IgD-negative memory B cell (primary cell): ENCODE measurements at regions not wholly inside any gene's neighbourhood (a gene's known extent, or its start where the extent isn't known, plus 50 kb on each side); places are given as distances from the start of the nearest gene placed in this dataset.
A peak's percentile ranks its signal among the peaks of the same experiment; 100 is the strongest.

ENCODE experiments used
- H3K27ac Mint-ChIP-seq, 3 donors: one replicate each; pipeline ENCODE4 v1.8.0; 2020 to 2022; ENCODE audit warnings: mild to moderate bottlenecking in 3 of 3, mixed read lengths in 3 of 3, moderate library complexity in 1 of 3
- H3K27me3 Mint-ChIP-seq: one replicate; pipeline ENCODE4 v1.8.0; 2021; ENCODE audit warnings: mixed read lengths
- H3K36me3 Mint-ChIP-seq: one replicate; pipeline ENCODE4 v1.8.0; 2020; ENCODE audit warnings: mild to moderate bottlenecking, mixed read lengths
- H3K4me1 Mint-ChIP-seq, 3 donors: one replicate each; pipeline ENCODE4 v1.8.0; 2020 to 2022; ENCODE audit warnings: mixed read lengths in 3 of 3, mild to moderate bottlenecking in 1 of 3
- H3K4me3 Mint-ChIP-seq, 4 donors: one replicate each; pipeline ENCODE4 v1.8.0; 2020 to 2022; ENCODE audit warnings: mild to moderate bottlenecking in 4 of 4, mixed read lengths in 4 of 4, moderate library complexity in 3 of 4
- H3K9me3 Mint-ChIP-seq, 3 donors: one replicate each; pipeline ENCODE4 v1.8.0; 2020 to 2021; ENCODE audit warnings: mixed read lengths in 3 of 3, mild to moderate bottlenecking in 1 of 3

GRCh38 chr10:111716032-111716431 lies 467.5 kb downstream of the GPAM start:
- H3K9me3 Mint-ChIP-seq, result peaks cover 4 to 24% (median 19%) of the 10 kb centered on the region in 3 donors
- no peaks in the 10 kb centered on the region for H3K27me3 Mint-ChIP-seq
- H3K4me3 Mint-ChIP-seq, result no peak overlapping the region
- H3K36me3 Mint-ChIP-seq, result no peaks in the 10 kb centered on the region
- H3K27ac Mint-ChIP-seq, result no peak overlapping the region
- H3K4me1 Mint-ChIP-seq, result no peaks in the 10 kb centered on the region

DNA sequence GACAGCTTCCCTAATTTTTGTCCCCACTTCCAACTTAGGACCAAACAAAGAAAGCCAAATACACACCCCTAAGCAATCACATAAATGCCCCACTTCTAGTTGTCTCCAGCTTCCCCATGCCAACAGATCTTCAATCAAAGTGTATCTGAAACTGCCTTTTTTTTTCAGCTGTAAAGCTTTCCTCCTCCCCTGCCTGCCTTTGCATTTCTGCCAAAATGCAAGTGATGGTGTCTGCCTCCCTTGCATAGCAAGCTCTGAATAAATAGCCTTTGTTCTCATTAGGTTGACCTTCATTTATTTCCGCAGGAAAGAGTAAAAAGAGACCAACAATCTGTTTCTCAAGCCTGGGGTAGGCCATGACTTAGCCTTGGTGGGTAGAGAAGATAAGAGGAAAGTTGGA lies 459.4 kb downstream of the GPAM start:
- no peak overlapping the region for H3K27ac Mint-ChIP-seq
- H3K36me3 Mint-ChIP-seq, result no peaks in the 10 kb centered on the region
- no peaks in the 10 kb centered on the region for H3K4me1 Mint-ChIP-seq
- peaks cover under 1% of the 10 kb centered on the region for H3K27me3 Mint-ChIP-seq
- H3K4me3 Mint-ChIP-seq, result no peak overlapping the region
- H3K9me3 Mint-ChIP-seq, result no peaks in the 10 kb centered on the region

GRCh38 chr10:111725050-111725449 lies 458.5 kb downstream of the GPAM start:
- H3K4me1 Mint-ChIP-seq, result no peaks in the 10 kb centered on the region
- H3K9me3 Mint-ChIP-seq, result no peaks in the 10 kb centered on the region
- no peaks in the 10 kb centered on the region for H3K36me3 Mint-ChIP-seq
- no peak overlapping the region for H3K4me3 Mint-ChIP-seq
- H3K27me3 Mint-ChIP-seq, result peaks cover 2% of the 10 kb centered on the region
- H3K27ac Mint-ChIP-seq, result no peak overlapping the region

GRCh38 chr10:111732166-111732785 lies 451.3 kb downstream of the GPAM start:
- H3K4me3 Mint-ChIP-seq, result no peak overlapping the region
- peaks cover 2% of the 10 kb centered on the region for H3K27me3 Mint-ChIP-seq
- peaks cover 0 to 4% (median 0%) of the 10 kb centered on the region in 3 donors for H3K9me3 Mint-ChIP-seq
- H3K4me1 Mint-ChIP-seq, result no peaks in the 10 kb centered on the region
- no peak overlapping the region for H3K27ac Mint-ChIP-seq
- H3K36me3 Mint-ChIP-seq, result no peaks in the 10 kb centered on the region

GRCh38 chr10:111739125-111739873 lies 444.3 kb downstream of the GPAM start:
- Mint-ChIP-seq H3K4me1 (no peaks in the 10 kb centered on the region), H3K27ac (no peak overlapping the region), H3K36me3 (no peaks in the 10 kb centered on the region), H3K27me3 (no peaks in the 10 kb centered on the region), H3K4me3 (no peak overlapping the region), H3K9me3 (no peaks in the 10 kb centered on the region)

GRCh38 chr10:111739874-111740139 lies 443.8 kb downstream of the GPAM start:
- Mint-ChIP-seq H3K27ac (no peak overlapping the region), H3K36me3 (no peaks in the 10 kb centered on the region)

GRCh38 chr10:111745982-111746381 lies 437.6 kb downstream of the GPAM start:
- no peaks in the 10 kb centered on the region for H3K27me3 Mint-ChIP-seq
- H3K27ac Mint-ChIP-seq, result no peak overlapping the region
- no peak overlapping the region for H3K4me3 Mint-ChIP-seq
- no peaks in the 10 kb centered on the region for H3K4me1 Mint-ChIP-seq
- no peaks in the 10 kb centered on the region for H3K9me3 Mint-ChIP-seq
- H3K36me3 Mint-ChIP-seq, result no peaks in the 10 kb centered on the region

More at GRCh38 chr10:111739874-111740139, 443.8 kb downstream of the GPAM start:
- Mint-ChIP-seq H3K4me1 (no peaks in the 10 kb centered on the region), H3K4me3 (no peak overlapping the region), H3K9me3 (no peaks in the 10 kb centered on the region), H3K27me3 (no peaks in the 10 kb centered on the region)

DNA sequence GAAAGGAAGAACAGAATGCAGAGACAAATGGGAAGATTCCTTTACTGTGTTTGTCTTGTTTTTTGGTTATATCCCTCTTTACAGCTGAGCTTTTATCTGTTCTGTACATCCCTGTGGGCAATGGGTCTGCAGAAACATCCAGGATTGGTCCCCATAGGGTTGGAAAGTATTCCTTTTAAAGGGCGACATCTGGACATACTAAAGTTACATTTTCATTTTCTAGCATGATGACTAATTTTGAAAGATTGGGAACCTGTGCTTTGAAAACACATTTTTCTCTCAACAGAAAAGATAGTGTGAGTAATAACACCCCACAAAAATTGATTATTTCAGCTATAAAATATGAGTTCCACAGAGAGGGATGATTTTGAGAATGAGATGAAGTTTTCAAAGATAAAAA lies 435.8 kb downstream of the GPAM start:
- H3K4me3 Mint-ChIP-seq, result no peak overlapping the region
- H3K27ac Mint-ChIP-seq, result no peak overlapping the region
- H3K36me3 Mint-ChIP-seq, result no peaks in the 10 kb centered on the region
- no peaks in the 10 kb centered on the region for H3K27me3 Mint-ChIP-seq
- H3K9me3 Mint-ChIP-seq, result no peaks in the 10 kb centered on the region
- H3K4me1 Mint-ChIP-seq, result no peaks in the 10 kb centered on the region

DNA sequence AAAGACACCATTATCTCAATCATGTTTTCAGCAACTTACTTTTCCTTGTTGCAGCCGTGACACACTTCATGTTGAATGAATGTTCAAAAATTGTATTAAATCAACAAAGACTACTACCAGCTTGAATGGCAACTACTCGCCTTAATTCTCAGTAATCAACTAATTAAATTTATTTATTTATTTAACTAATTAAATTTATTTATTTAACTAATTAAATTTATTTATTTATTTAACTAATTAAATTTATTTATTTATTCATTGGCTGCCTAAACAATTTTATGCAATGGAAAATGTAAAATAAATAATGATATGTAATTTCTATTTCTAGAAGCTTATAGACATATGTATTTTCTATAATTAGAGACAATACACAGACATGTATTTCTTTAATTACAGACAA lies 435.4 kb downstream of the GPAM start:
- Mint-ChIP-seq H3K4me1 (no peaks in the 10 kb centered on the region), H3K36me3 (no peaks in the 10 kb centered on the region), H3K27me3 (no peaks in the 10 kb centered on the region), H3K9me3 (no peaks in the 10 kb centered on the region), H3K4me3 (no peak overlapping the region), H3K27ac (no peak overlapping the region)

GRCh38 chr10:111750165-111750849 lies 433.3 kb downstream of the GPAM start:
- Mint-ChIP-seq H3K4me1 (no peaks in the 10 kb centered on the region), H3K27ac (no peak overlapping the region), H3K27me3 (no peaks in the 10 kb centered on the region), H3K36me3 (no peaks in the 10 kb centered on the region), H3K9me3 (no peaks in the 10 kb centered on the region), H3K4me3 (no peak overlapping the region)

- Mint-ChIP-seq H3K4me1 (no peaks in the 10 kb centered on the region), H3K36me3 (no peaks in the 10 kb centered on the region), H3K27me3 (peaks cover 3% of the 10 kb centered on the region), H3K9me3 (no peaks in the 10 kb centered on the region), H3K4me3 (no peak overlapping the region), H3K27ac (no peak overlapping the region)
Measured at GRCh38 chr10:111756217-111757061, 427.1 kb downstream of the GPAM start.

DNA sequence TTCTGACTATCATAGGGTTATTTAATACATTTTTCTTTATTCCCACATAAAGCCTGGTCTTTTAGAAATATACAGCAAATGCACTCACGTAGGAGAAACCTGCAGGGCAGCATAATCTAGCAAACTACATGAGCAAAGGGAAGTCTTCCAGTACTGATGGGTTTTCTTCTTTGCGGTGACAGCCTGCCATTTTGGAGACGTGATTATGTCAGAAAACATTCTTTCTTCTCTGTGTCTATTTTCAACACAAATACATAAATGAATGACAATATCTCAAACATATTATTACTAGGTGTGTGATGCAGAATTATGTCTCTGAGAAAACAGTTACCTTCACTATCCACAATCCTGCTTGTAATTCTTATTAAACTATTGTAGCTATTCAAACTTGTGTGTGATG lies 425.0 kb downstream of the GPAM start:
- Mint-ChIP-seq H3K4me3 (no peak overlapping the region), H3K27me3 (peaks cover 3% of the 10 kb centered on the region), H3K27ac (no peak overlapping the region), H3K4me1 (no peaks in the 10 kb centered on the region), H3K36me3 (no peaks in the 10 kb centered on the region), H3K9me3 (no peaks in the 10 kb centered on the region)

- no peak overlapping the region for H3K4me3 Mint-ChIP-seq
- no peaks in the 10 kb centered on the region for H3K9me3 Mint-ChIP-seq
- no peaks in the 10 kb centered on the region for H3K36me3 Mint-ChIP-seq
- H3K27ac Mint-ChIP-seq, result no peak overlapping the region
- no peaks in the 10 kb centered on the region for H3K4me1 Mint-ChIP-seq
- H3K27me3 Mint-ChIP-seq, result peaks cover 2% of the 10 kb centered on the region
Measured at GRCh38 chr10:111762114-111762513, 421.5 kb downstream of the GPAM start.

GRCh38 chr10:111765216-111765615 lies 418.3 kb downstream of the GPAM start:
- Mint-ChIP-seq H3K27ac (no peak overlapping the region), H3K4me1 (no peaks in the 10 kb centered on the region), H3K27me3 (no peaks in the 10 kb centered on the region), H3K4me3 (no peak overlapping the region), H3K9me3 (no peaks in the 10 kb centered on the region), H3K36me3 (no peaks in the 10 kb centered on the region)

DNA sequence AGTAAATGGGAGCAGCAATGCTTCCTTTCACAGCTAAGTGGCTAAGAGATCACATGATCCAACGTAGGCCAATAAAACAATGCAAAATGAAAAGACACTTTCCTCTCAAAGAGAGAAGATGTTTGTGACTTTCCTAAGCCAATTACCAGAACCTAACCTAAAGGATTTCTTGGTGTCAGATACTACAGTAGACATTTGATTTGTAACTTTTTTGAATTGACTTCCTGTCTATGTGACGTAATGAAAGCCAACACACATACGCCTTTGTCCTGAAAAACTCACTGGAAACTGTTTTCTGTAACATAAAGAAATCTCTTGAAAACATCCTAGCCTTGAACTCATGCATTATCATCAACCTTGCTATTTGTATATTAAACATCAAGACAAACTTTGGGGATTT lies 417.1 kb downstream of the GPAM start:
- H3K27me3 Mint-ChIP-seq, result no peaks in the 10 kb centered on the region
- H3K36me3 Mint-ChIP-seq, result no peaks in the 10 kb centered on the region
- H3K4me1 Mint-ChIP-seq, result no peaks in the 10 kb centered on the region
- no peaks in the 10 kb centered on the region for H3K9me3 Mint-ChIP-seq
- H3K27ac Mint-ChIP-seq, result peak overlapping the region in 1 of 3 donors; percentile 8
- no peak overlapping the region for H3K4me3 Mint-ChIP-seq
